GM23338 (cell line): ENCODE measurements at regions not wholly inside any gene's neighbourhood (a gene's known extent, or its start where the extent isn't known, plus 50 kb on each side); places are given as distances from the start of the nearest gene placed in this dataset.

ENCODE experiments used
- ATAC-seq: fragments of 200-7000 bp; cut with Tn5 transposase; 3 replicates; pipeline ENCODE4 v1.9.1; 2020
- DNase-seq: peaks from one replicate; pipeline ENCODE4 v3.0.0-alpha.2; 2015; ENCODE audit warnings: low spot score
- H2AFZ ChIP-seq: fragments of 200-600 bp; sonication (generic); 2 replicates; pipeline ENCODE4 v1.8.0; 2016; ENCODE audit warnings: antibody characterized with exemption, mild to moderate bottlenecking, moderate library complexity
- H3F3A ChIP-seq: fragments of 200-600 bp; sonication (generic); replicated peaks from 2 replicates; pipeline ENCODE4 v1.8.0; 2017; ENCODE audit warnings: antibody characterized with exemption, mixed run types, low read depth
- H3K27ac ChIP-seq: fragments of 200-600 bp; sonication (generic); 2 replicates; pipeline ENCODE4 v1.6.1; 2016; ENCODE audit warnings: low read depth
- H3K27me3 ChIP-seq: fragments of 200-600 bp; sonication (generic); 2 replicates; pipeline ENCODE4 v1.8.0; 2016; ENCODE audit warnings: mild to moderate bottlenecking, mixed run types, moderate library complexity; ENCODE audit not compliant: insufficient read depth
- H3K36me3 ChIP-seq: fragments of 200-600 bp; sonication (generic); 2 replicates; pipeline ENCODE4 v1.8.0; 2016; ENCODE audit warnings: mild to moderate bottlenecking; ENCODE audit not compliant: insufficient read depth
- H3K4me1 ChIP-seq: fragments of 200-600 bp; sonication (generic); 2 replicates; pipeline ENCODE4 v1.8.0; 2016; ENCODE audit warnings: mild to moderate bottlenecking, moderate library complexity; ENCODE audit not compliant: insufficient read depth
- H3K4me2 ChIP-seq: fragments of 200-600 bp; sonication (generic); 2 replicates; pipeline ENCODE4 v1.7.1; 2017; ENCODE audit warnings: mixed run types
- H3K4me3 ChIP-seq: fragments of 200-600 bp; sonication (generic); 2 replicates; pipeline ENCODE4 v1.6.1; 2016; ENCODE audit warnings: mixed run types
- H3K79me2 ChIP-seq: fragments of 200-600 bp; sonication (generic); replicated peaks from 2 replicates; pipeline ENCODE4 v1.8.0; 2017; ENCODE audit warnings: mild to moderate bottlenecking; ENCODE audit not compliant: insufficient read depth
- H3K9me2 ChIP-seq: fragments of 200-600 bp; sonication (generic); 2 replicates; pipeline ENCODE4 v1.8.0; 2017; ENCODE audit not compliant: insufficient read depth
- H4K20me1 ChIP-seq: fragments of 200-600 bp; sonication (generic); replicated peaks from 2 replicates; pipeline ENCODE4 v1.8.0; 2017; ENCODE audit warnings: mild to moderate bottlenecking; ENCODE audit not compliant: insufficient read depth
- H3K27ac Mint-ChIP-seq: 2 replicates; pipeline ENCODE4 v1.8.0; 2020; ENCODE audit warnings: inconsistent platforms, mild to moderate bottlenecking, moderate library complexity, mixed read lengths
- H3K27me3 Mint-ChIP-seq: 3 replicates; pipeline ENCODE4 v1.8.0; 2022; ENCODE audit warnings: low read depth, mild to moderate bottlenecking, moderate library complexity, mixed read lengths, inconsistent platforms; ENCODE audit not compliant: insufficient read depth, poor library complexity
- H3K36me3 Mint-ChIP-seq: 3 replicates; pipeline ENCODE4 v1.8.0; 2021; ENCODE audit warnings: low read depth, mild to moderate bottlenecking, inconsistent platforms, moderate library complexity, mixed read lengths
- H3K4me1 Mint-ChIP-seq: 3 replicates; pipeline ENCODE4 v1.8.0; 2020; ENCODE audit warnings: mild to moderate bottlenecking, inconsistent platforms, mixed read lengths
- H3K4me3 Mint-ChIP-seq: 3 replicates; pipeline ENCODE4 v1.8.0; 2021; ENCODE audit warnings: moderate library complexity, mild to moderate bottlenecking, inconsistent platforms, mixed read lengths
- H3K9me3 Mint-ChIP-seq: 3 replicates; pipeline ENCODE4 v1.8.0; 2020; ENCODE audit warnings: moderate library complexity, mild to moderate bottlenecking, inconsistent platforms, mixed read lengths
- CREB1 ChIP-seq: fragments of 250-450 bp; sonication (Bioruptor Pico); IDR thresholded peaks from 2 replicates; pipeline ENCODE4 v1.5.0; 2020; ENCODE audit warnings: low read depth, mild to moderate bottlenecking, moderate library complexity
- CTCF ChIP-seq, 2 experiments: fragments of 200-600 bp in 1 of 2; sonication (generic) in 1 of 2; conservative IDR thresholded peaks; 2 replicates each; pipeline versions ENCODE4 v1.5.1 to v1.6.1; 2016 to 2017; ENCODE audit warnings: antibody characterized with exemption in 2 of 2, low read depth in 2 of 2, mild to moderate bottlenecking in 2 of 2, moderate library complexity in 1 of 2
- EZH2 ChIP-seq: fragments of 200-600 bp; sonication (generic); IDR thresholded peaks from one replicate; pipeline ENCODE4 v1.8.0; 2017; ENCODE audit warnings: antibody characterized with exemption, mild to moderate bottlenecking, low read depth; ENCODE audit not compliant: unreplicated experiment
- EZH2phosphoT487 ChIP-seq: fragments of 200-600 bp; sonication (generic); IDR thresholded peaks from one replicate; pipeline ENCODE4 v1.8.1; 2018; ENCODE audit warnings: antibody characterized with exemption; ENCODE audit not compliant: unreplicated experiment
- NANOG ChIP-seq: IDR thresholded peaks from 2 replicates; pipeline ENCODE4 v1.6.1; 2016; ENCODE audit warnings: antibody characterized with exemption, borderline replicate concordance
- POLR2AphosphoS5 ChIP-seq: IDR thresholded peaks from 2 replicates; pipeline ENCODE4 v1.6.1; 2016; ENCODE audit warnings: antibody characterized with exemption, low read depth
- REST ChIP-seq: IDR thresholded peaks from one replicate; pipeline ENCODE4 v1.6.1; 2018; ENCODE audit warnings: antibody characterized with exemption; ENCODE audit not compliant: unreplicated experiment
- STAT1 ChIP-seq: IDR thresholded peaks from one replicate; pipeline ENCODE4 v1.6.1; 2016; ENCODE audit warnings: antibody characterized with exemption; ENCODE audit not compliant: unreplicated experiment
- ZNF114 ChIP-seq: fragments of 250-450 bp; sonication (Bioruptor Pico); IDR thresholded peaks from 2 replicates; pipeline ENCODE4 v1.5.0; 2020; ENCODE audit warnings: mild to moderate bottlenecking, moderate library complexity
- ZNF462 ChIP-seq: fragments of 250-450 bp; sonication (Bioruptor Pico); IDR thresholded peaks from 2 replicates; pipeline ENCODE4 v1.5.0; 2020; ENCODE audit warnings: mild to moderate bottlenecking, moderate library complexity

GRCh38 chr12:132389026-132389425, 59.6 kb upstream of the GALNT9 start:
- TF ChIP-seq ZNF114 (CRISPR knock-in tag) (no peak), CREB1 (CRISPR knock-in tag) (no peak), STAT1 (no peak), POLR2AphosphoS5 (no peak), EZH2 (no peak), ZNF462 (no peak), REST (no peak), EZH2phosphoT487 (no peak), NANOG (no peak), CTCF (conservative IDR thresholded peaks at IDR 0.05; ENCODE audit: low read depth in 2 of 2) (no peak)
- no peaks in the 10 kb centered on the region for H3K79me2 ChIP-seq
- no peak overlapping the region for H2AFZ ChIP-seq
- Mint-ChIP-seq H3K36me3 (no peaks in the 10 kb centered on the region; the same call in 2 of the 3 replicates), H3K9me3 (no peaks in the 10 kb centered on the region; the same call in 2 of the 3 replicates), H3K4me3 (no peak overlapping the region), H3K4me1 (peaks cover 31% of the 10 kb centered on the region), H3K27ac (no peak overlapping the region), H3K27me3 (peaks cover 22% of the 10 kb centered on the region)
- no peak for ATAC-seq
- H3K9me2 ChIP-seq = no peaks in the 10 kb centered on the region
- no peak overlapping the region for H3K27ac ChIP-seq
- H3K4me1 ChIP-seq = peaks cover 4% of the 10 kb centered on the region; the same call in 1 of the 2 replicates
- no peak for DNase-seq
- peaks cover 18% of the 10 kb centered on the region for H3K27me3 ChIP-seq
- no peaks in the 10 kb centered on the region for H3K36me3 ChIP-seq
- no peaks in the 10 kb centered on the region for H3F3A ChIP-seq
- H3K4me3 ChIP-seq = no peak overlapping the region
- no peak overlapping the region for H3K4me2 ChIP-seq
- H4K20me1 ChIP-seq = no peaks in the 10 kb centered on the region
